ENCODE measurements at regions not wholly inside any gene's neighbourhood (a gene's known extent, or its start where the extent isn't known, plus 50 kb on each side); places are given as distances from the start of the nearest gene placed in this dataset.

DNA sequence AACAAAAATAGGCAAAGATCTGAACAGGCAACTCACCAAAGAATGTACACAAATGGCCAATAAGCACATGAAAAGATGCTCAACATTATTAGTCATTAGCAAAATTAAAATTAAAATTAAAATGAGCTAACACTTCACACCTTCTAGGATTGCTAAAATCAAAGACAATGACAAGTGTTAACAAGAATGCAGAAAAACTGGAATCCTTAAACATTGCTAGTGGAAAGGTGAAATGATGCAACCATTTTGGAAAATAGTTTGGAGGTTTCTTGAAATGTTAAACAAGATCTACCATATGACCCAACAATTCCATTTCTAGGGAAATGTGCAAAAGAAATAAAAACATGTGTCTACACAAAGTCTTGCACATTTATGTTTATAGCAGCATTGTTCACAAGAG is 75.5 kb upstream of the DST start:
- TF ChIP-seq CTCF (conservative IDR thresholded peaks at IDR 0.05) (no peak), ZFX (IDR thresholded peaks at IDR 0.05) (no peak)
